ENCODE measurements at regions not wholly inside any gene's neighbourhood (a gene's known extent, or its start where the extent isn't known, plus 50 kb on each side); places are given as distances from the start of the nearest gene placed in this dataset.

GRCh38 chr20:52332649-52333250, 141.2 kb upstream of the ZFP64 start:
- no peaks in the 10 kb centered on the region for H3K4me1 ChIP-seq
- no peak for DNase-seq (ENCODE audit: low spot score in 2 of 2)
- no peak overlapping the region for H3K27ac ChIP-seq
- no peaks in the 10 kb centered on the region for H3K9me3 ChIP-seq
- TF ChIP-seq CTCF (IDR thresholded peaks at IDR 0.05) = no peak
- TF ChIP-seq POLR2A (IDR thresholded peaks at IDR 0.05) = no peak
- TF ChIP-seq EP300 (IDR thresholded peaks at IDR 0.05) = no peak
- no peak overlapping the region for H3K4me3 ChIP-seq
- WGBS, 2 donors = 85 to 87% methylated on average over 2 of the region's 2 CpGs
- H3K27me3 ChIP-seq = no peaks in the 10 kb centered on the region
- no peaks in the 10 kb centered on the region for H3K36me3 ChIP-seq

DNA sequence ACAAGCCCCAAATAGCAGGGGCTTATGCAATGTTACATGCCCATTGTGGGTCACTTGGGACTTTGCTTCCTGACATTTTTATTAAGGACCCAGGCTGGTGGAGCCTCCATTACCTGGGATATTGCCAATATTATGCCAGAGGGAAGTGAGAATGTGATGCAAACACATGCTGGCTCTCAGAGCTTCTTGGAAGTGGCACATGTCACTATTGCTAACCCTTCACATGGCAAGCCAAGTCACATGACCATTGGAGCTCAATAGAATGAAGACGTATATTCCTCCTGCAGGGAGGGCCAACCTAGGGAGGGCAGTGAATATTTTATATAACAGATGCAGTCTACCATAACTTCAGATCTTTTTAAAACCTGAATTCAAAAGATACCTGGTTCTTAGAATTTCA, 140.7 kb upstream of the ZFP64 start:
- Histone ChIP-seq H3K9me3 (no peaks in the 10 kb centered on the region), H3K4me1 (no peaks in the 10 kb centered on the region), H3K27ac (no peak overlapping the region), H3K36me3 (no peaks in the 10 kb centered on the region), H3K27me3 (no peaks in the 10 kb centered on the region), H3K4me3 (no peak overlapping the region)
- TF ChIP-seq CTCF (IDR thresholded peaks at IDR 0.05) = no peak
- no peak for TF ChIP-seq EP300 (IDR thresholded peaks at IDR 0.05)
- no peak for TF ChIP-seq POLR2A (IDR thresholded peaks at IDR 0.05)
- DNase-seq (ENCODE audit: low spot score in 2 of 2) = no peak
- 56 to 73% methylated on average over 1 of the region's 1 CpG for WGBS, 2 donors

GRCh38 chr20:52331655-52332054, 140.1 kb upstream of the ZFP64 start:
- 90 to 91% methylated on average over 2 of the region's 2 CpGs for WGBS, 2 donors
- Histone ChIP-seq H3K27me3 (no peaks in the 10 kb centered on the region), H3K27ac (no peak overlapping the region), H3K4me1 (no peaks in the 10 kb centered on the region), H3K36me3 (no peaks in the 10 kb centered on the region), H3K4me3 (no peak overlapping the region), H3K9me3 (no peaks in the 10 kb centered on the region)
- no peak for DNase-seq (ENCODE audit: low spot score in 2 of 2)
- TF ChIP-seq POLR2A (IDR thresholded peaks at IDR 0.05) (no peak), EP300 (IDR thresholded peaks at IDR 0.05) (no peak), CTCF (IDR thresholded peaks at IDR 0.05) (no peak)

- no peak for DNase-seq (ENCODE audit: low spot score in 2 of 2)
- 76 to 87% methylated on average over 3 of the region's 3 CpGs for WGBS, 2 donors
- TF ChIP-seq POLR2A (IDR thresholded peaks at IDR 0.05) = no peak
- TF ChIP-seq CTCF (IDR thresholded peaks at IDR 0.05) = no peak
- TF ChIP-seq EP300 (IDR thresholded peaks at IDR 0.05) = no peak
- Histone ChIP-seq H3K4me1 (no peaks in the 10 kb centered on the region), H3K4me3 (no peak overlapping the region), H3K36me3 (no peaks in the 10 kb centered on the region), H3K27me3 (no peaks in the 10 kb centered on the region), H3K9me3 (peaks cover 0 to 3% (median 0%) of the 10 kb centered on the region in 4 donors), H3K27ac (no peak overlapping the region)
Measured at GRCh38 chr20:52321396-52321795, 129.8 kb upstream of the ZFP64 start.

- no peaks in the 10 kb centered on the region for H3K27me3 ChIP-seq
- TF ChIP-seq POLR2A (IDR thresholded peaks at IDR 0.05) (no peak), EP300 (IDR thresholded peaks at IDR 0.05) (no peak)
- WGBS, 2 donors = 26 to 46% methylated on average over 6 of the region's 6 CpGs
- no peaks in the 10 kb centered on the region for H3K36me3 ChIP-seq
- peaks cover 0 to 3% (median 0%) of the 10 kb centered on the region in 4 donors for H3K9me3 ChIP-seq
- H3K4me3 ChIP-seq = no peak overlapping the region
- no peak overlapping the region for H3K27ac ChIP-seq
- DNase-seq (ENCODE audit: low spot score in 2 of 2) = no peak
- peaks cover 0 to 6% (median 0%) of the 10 kb centered on the region in 4 donors for H3K4me1 ChIP-seq
Measured at GRCh38 chr20:52318651-52319050, 127.1 kb upstream of the ZFP64 start.

All from tibial nerve (tissue), 4 donors.